C1 segment of cervical spinal cord (tissue), 14 donors: ENCODE measurements at regions not wholly inside any gene's neighbourhood (a gene's known extent, or its start where the extent isn't known, plus 50 kb on each side); places are given as distances from the start of the nearest gene placed in this dataset.
"Not testable (repeated sequence)": the region's sequence is repeated elsewhere in the genome, so short reads cannot be mapped to it uniquely, and the experiment has no call there.

Experiments
- DNase-seq, 14 donors: peaks; one replicate each; lab custom pipeline; 2025; lab: John Stamatoyannopoulos, UW

GRCh38 chrX:121642415-121642814, 595.0 kb downstream of the GLUD2 start:
- no peak for DNase-seq

GRCh38 chrX:121649417-121649816, 602.0 kb downstream of the GLUD2 start:
- DNase-seq = no peak

- DNase-seq = no peak
Measured at GRCh38 chrX:121655276-121655675, 607.9 kb downstream of the GLUD2 start.

GRCh38 chrX:121666171-121666570, 618.8 kb downstream of the GLUD2 start:
- no peak for DNase-seq

GRCh38 chrX:121671649-121672048, 624.2 kb downstream of the GLUD2 start:
- DNase-seq = no peak

GRCh38 chrX:121709236-121709635, 661.8 kb downstream of the GLUD2 start:
- DNase-seq = not testable (repeated sequence)

- no peak for DNase-seq
Measured at GRCh38 chrX:121733514-121733913, 686.1 kb downstream of the GLUD2 start.

GRCh38 chrX:121746105-121746504, 698.7 kb downstream of the GLUD2 start:
- no peak for DNase-seq

- not testable (repeated sequence) for DNase-seq
Measured at GRCh38 chrX:121753602-121754001, 706.2 kb downstream of the GLUD2 start.

- no peak for DNase-seq
Measured at GRCh38 chrX:121754301-121754700, 706.9 kb downstream of the GLUD2 start.

- DNase-seq = no peak
Measured at GRCh38 chrX:121755541-121755940, 708.1 kb downstream of the GLUD2 start.

GRCh38 chrX:121761845-121762244, 714.4 kb downstream of the GLUD2 start:
- DNase-seq = no peak

GRCh38 chrX:121763671-121764070, 716.3 kb downstream of the GLUD2 start:
- no peak for DNase-seq

- DNase-seq = not testable (repeated sequence)
Measured at GRCh38 chrX:121768210-121768609, 720.8 kb downstream of the GLUD2 start.

GRCh38 chrX:121781991-121782390, 734.6 kb downstream of the GLUD2 start:
- DNase-seq = no peak

GRCh38 chrX:121782544-121782943, 735.1 kb downstream of the GLUD2 start:
- no peak for DNase-seq

GRCh38 chrX:121782976-121783375, 735.6 kb downstream of the GLUD2 start:
- no peak for DNase-seq

GRCh38 chrX:121802881-121803412, 755.5 kb downstream of the GLUD2 start:
- DNase-seq = no peak

GRCh38 chrX:121823406-121823805, 776.0 kb downstream of the GLUD2 start:
- no peak for DNase-seq

GRCh38 chrX:121831601-121832000, 784.2 kb downstream of the GLUD2 start:
- DNase-seq = no peak

GRCh38 chrX:121832446-121832845, 785.0 kb downstream of the GLUD2 start:
- no peak for DNase-seq

GRCh38 chrX:121836000-121836399, 788.6 kb downstream of the GLUD2 start:
- DNase-seq = no peak

GRCh38 chrX:121851033-121851432, 803.6 kb downstream of the GLUD2 start:
- DNase-seq = no peak
